H1 (cell line): ENCODE measurements at regions not wholly inside any gene's neighbourhood (a gene's known extent, or its start where the extent isn't known, plus 50 kb on each side); places are given as distances from the start of the nearest gene placed in this dataset.
"Not testable (repeated sequence)": the region's sequence is repeated elsewhere in the genome, so short reads cannot be mapped to it uniquely, and the experiment has no call there.

Experiments
- CTCF ChIA-PET: fragments of 300-600 bp; sonication (Branson Sonifier 250); formaldehyde crosslinking; loops from one replicate; lab custom pipeline; 2021; ENCODE audit not compliant: partially characterized antibody; lab: Charles Lee
- POLR2A ChIA-PET: fragments of 300-600 bp; sonication (Branson Sonifier 250); formaldehyde crosslinking; loops from one replicate; lab custom pipeline; 2021; ENCODE audit warnings: inconsistent platforms; ENCODE audit not compliant: partially characterized antibody; lab: Charles Lee
- DNase-seq, 2 experiments: peaks; one replicate each; pipeline versions ENCODE4 v3.0.0 to v3.0.0-alpha.2; 2010 to 2022; ENCODE audit warnings: low spot score in 2 of 2, low read depth in 1 of 2, mixed read lengths in 1 of 2
- FAIRE-seq: peaks from 2 replicates; lab custom pipeline; 2011; peaks lifted over from hg19 to GRCh38; lab: Jason Lieb, UNC
- H2AFZ ChIP-seq: 2 replicates; pipeline ENCODE4 v1.8.1; 2012; ENCODE audit warnings: low read length, inconsistent platforms
- H2AK5ac ChIP-seq: 2 replicates; pipeline ENCODE4 v1.6.1; 2013; ENCODE audit warnings: low read depth, low read length
- H2BK120ac ChIP-seq: replicated peaks from 2 replicates; pipeline ENCODE3; 2013; ENCODE audit warnings: low read depth, low read length, inconsistent platforms
- H2BK12ac ChIP-seq: 2 replicates; pipeline ENCODE4 v1.6.1; 2013; ENCODE audit warnings: low read depth, low read length
- H2BK15ac ChIP-seq: 2 replicates; pipeline ENCODE4 v1.6.1; 2013; ENCODE audit warnings: low read length
- H2BK20ac ChIP-seq: 2 replicates; pipeline ENCODE4 v1.6.1; 2013; ENCODE audit warnings: low read length
- H2BK5ac ChIP-seq: 2 replicates; pipeline ENCODE4 v1.6.1; 2013; ENCODE audit warnings: low read depth, low read length
- H3K14ac ChIP-seq: 2 replicates; pipeline ENCODE4 v1.6.1; 2013; ENCODE audit warnings: inconsistent platforms; ENCODE audit not compliant: insufficient read length
- H3K18ac ChIP-seq: 2 replicates; pipeline ENCODE4 v1.6.1; 2013; ENCODE audit warnings: low read length; ENCODE audit errors: extremely low read depth
- H3K23ac ChIP-seq: 2 replicates; pipeline ENCODE4 v1.6.1; 2013; ENCODE audit warnings: inconsistent platforms; ENCODE audit not compliant: insufficient read length
- H3K23me2 ChIP-seq: 2 replicates; pipeline ENCODE4 v1.6.1; 2013; ENCODE audit warnings: low read depth, low read length
- H3K27ac ChIP-seq: 2 replicates; pipeline ENCODE4 v1.6.1; 2011; ENCODE audit warnings: low read depth, low read length, inconsistent platforms
- H3K27me3 ChIP-seq, 4 experiments: replicated peaks in 1 of 4; 1 replicate in 1 of 4; 2 replicates in 3 of 4; pipeline versions ENCODE4 v1.6.1 to v1.8.1; 2011 to 2013; ENCODE audit warnings: low read length in 3 of 4, mild to moderate bottlenecking in 3 of 4, inconsistent platforms in 2 of 4, mixed read lengths in 2 of 4, moderate library complexity in 1 of 4; ENCODE audit not compliant: control insufficient read depth in 3 of 4, insufficient read depth in 3 of 4; ENCODE audit errors: extremely low read depth in 1 of 4
- H3K36me3 ChIP-seq, 4 experiments: 2 replicates each; pipeline versions ENCODE4 v1.6.1 to v1.8.1; 2011 to 2013; ENCODE audit warnings: mild to moderate bottlenecking in 4 of 4, low read length in 3 of 4, moderate library complexity in 2 of 4, control low read depth in 1 of 4, inconsistent platforms in 1 of 4; ENCODE audit not compliant: insufficient read depth in 4 of 4, control insufficient read depth in 2 of 4
- H3K4ac ChIP-seq: replicated peaks from 2 replicates; pipeline ENCODE3; 2013; ENCODE audit warnings: low read length, low read depth, mixed read lengths, inconsistent platforms; ENCODE audit not compliant: insufficient read length
- H3K4me1 ChIP-seq, 4 experiments: replicated peaks in 1 of 4; 1 replicate in 1 of 4; 2 replicates in 3 of 4; pipeline versions ENCODE4 v1.6.1 to v1.8.1; 2011 to 2013; ENCODE audit warnings: low read length in 3 of 4, inconsistent platforms in 2 of 4, mixed read lengths in 1 of 4; ENCODE audit not compliant: insufficient read depth in 4 of 4, control insufficient read depth in 3 of 4
- H3K4me2 ChIP-seq, 2 experiments: 2 replicates each; pipeline versions ENCODE4 v1.6.1 to v1.8.1; 2011 to 2013; ENCODE audit warnings: low read depth in 2 of 2, low read length in 2 of 2, control low read depth in 1 of 2, inconsistent platforms in 1 of 2, mild to moderate bottlenecking in 1 of 2; ENCODE audit not compliant: insufficient read depth in 1 of 2
- H3K4me3 ChIP-seq, 4 experiments: fragments of 200-600, 300-600 bp in 1 of 4; sonication (generic), shearing (Covaris generic), sonication (Bioruptor Twin) in 1 of 4; 2 replicates each; pipeline versions ENCODE4 v1.5.1 to v1.8.1; 2011 to 2016; ENCODE audit warnings: low read length in 4 of 4, low read depth in 3 of 4, control low read depth in 2 of 4, inconsistent platforms in 2 of 4, mild to moderate bottlenecking in 2 of 4, mixed read lengths in 1 of 4, moderate library complexity in 1 of 4; ENCODE audit not compliant: insufficient read depth in 2 of 4; ENCODE audit errors: extremely low read depth in 1 of 4
- H3K56ac ChIP-seq: replicated peaks from 2 replicates; pipeline ENCODE3; 2013; ENCODE audit warnings: low read depth, mild to moderate bottlenecking, mixed read lengths, low read length, inconsistent platforms; ENCODE audit not compliant: insufficient read length
- H3K79me1 ChIP-seq: 2 replicates; pipeline ENCODE4 v1.6.1; 2013; ENCODE audit warnings: low read depth, low read length, control low read depth
- H3K79me2 ChIP-seq, 2 experiments: 2 replicates each; pipeline versions ENCODE4 v1.6.1 to v1.8.1; 2012 to 2013; ENCODE audit warnings: low read length in 2 of 2, mild to moderate bottlenecking in 2 of 2, inconsistent platforms in 1 of 2; ENCODE audit not compliant: insufficient read depth in 2 of 2, control insufficient read depth in 1 of 2
- H3K9ac ChIP-seq, 4 experiments: replicated peaks in 1 of 4; 1 replicate in 1 of 4; 2 replicates in 3 of 4; pipeline versions ENCODE4 v1.6.1 to v1.8.1; 2011 to 2013; ENCODE audit warnings: low read depth in 3 of 4, low read length in 3 of 4, control low read depth in 2 of 4, mild to moderate bottlenecking in 2 of 4, moderate library complexity in 2 of 4, inconsistent platforms in 1 of 4; ENCODE audit errors: extremely low read depth in 1 of 4
- H3K9me3 ChIP-seq, 2 experiments: 2 replicates each; pipeline versions ENCODE4 v1.6.1 to v1.8.1; 2012 to 2013; ENCODE audit warnings: mild to moderate bottlenecking in 2 of 2, moderate library complexity in 2 of 2, control low read depth in 1 of 2, inconsistent platforms in 1 of 2, low read depth in 1 of 2, low read length in 1 of 2, mixed read lengths in 1 of 2; ENCODE audit not compliant: insufficient read depth in 2 of 2
- H4K20me1 ChIP-seq, 2 experiments: replicated peaks in 1 of 2; 2 replicates each; pipeline versions ENCODE3 to v1.8.1; 2011 to 2013; ENCODE audit warnings: inconsistent platforms in 2 of 2, low read length in 2 of 2, mild to moderate bottlenecking in 1 of 2; ENCODE audit not compliant: insufficient read depth in 2 of 2, control insufficient read depth in 1 of 2
- H4K5ac ChIP-seq: 2 replicates; pipeline ENCODE4 v1.6.1; 2013; ENCODE audit warnings: low read length, low read depth, mixed read lengths, inconsistent platforms; ENCODE audit not compliant: insufficient read length
- H4K8ac ChIP-seq: 2 replicates; pipeline ENCODE4 v1.8.0; 2013; ENCODE audit warnings: mild to moderate bottlenecking, moderate library complexity, low read length, inconsistent platforms; ENCODE audit not compliant: insufficient read depth; ENCODE audit errors: extremely low read depth
- H4K91ac ChIP-seq: replicated peaks from 2 replicates; pipeline ENCODE3; 2013; ENCODE audit warnings: low read length, mixed read lengths, inconsistent platforms; ENCODE audit not compliant: insufficient read length
- WGBS, 2 experiments: shearing (Covaris generic) in 1 of 2; methylation state at CpG; one replicate each; pipeline versions ENCODE4 v1.1.6 to v1.1.7; 2013 to 2015; ENCODE audit warnings: low lambda C conversion rate in 2 of 2, mixed read lengths in 2 of 2, inconsistent platforms in 1 of 2, low coverage in 1 of 2, missing lambda C conversion rate in 1 of 2; ENCODE audit not compliant: insufficient replicate concordance in 2 of 2, insufficient coverage in 1 of 2, insufficient read length in 1 of 2; ENCODE audit errors: extremely low coverage in 1 of 2, missing lambda C conversion rate in 1 of 2; 5-methylcytosine and 5-hydroxymethylcytosine counted together

DNA sequence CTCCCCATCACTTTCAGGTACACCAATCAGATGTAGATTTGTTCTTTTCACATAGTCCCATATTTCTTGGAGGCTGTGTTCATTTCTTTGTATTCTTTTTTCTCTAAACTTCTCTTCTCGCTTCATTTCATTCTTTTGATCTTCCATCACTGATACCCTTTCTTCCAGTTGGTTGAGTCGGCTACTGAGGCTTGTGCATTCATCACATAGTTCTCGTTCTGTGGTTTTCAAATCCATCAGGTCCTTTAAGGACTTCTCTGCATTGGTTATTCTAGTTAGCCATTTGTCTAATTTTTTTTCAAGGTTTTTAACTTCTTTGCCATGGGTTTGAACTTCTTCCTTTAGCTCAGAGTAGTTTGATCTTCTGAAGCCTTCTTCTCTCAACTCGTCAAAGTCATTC lies 128.0 kb upstream of the ELOVL6 start:
- H3K27me3 ChIP-seq, H4K8ac ChIP-seq, H3K56ac ChIP-seq, DNase-seq, H2BK120ac ChIP-seq, H2BK12ac ChIP-seq, H3K4me3 ChIP-seq, H3K79me2 ChIP-seq, H3K23ac ChIP-seq, H3K9ac ChIP-seq, H3K27ac ChIP-seq, H2BK20ac ChIP-seq, H3K79me1 ChIP-seq, H4K5ac ChIP-seq, H3K14ac ChIP-seq, H3K4me1 ChIP-seq, H3K36me3 ChIP-seq, H2BK15ac ChIP-seq, H2BK5ac ChIP-seq, H4K20me1 ChIP-seq, FAIRE-seq, H4K91ac ChIP-seq, H3K23me2 ChIP-seq, H2AK5ac ChIP-seq, H3K18ac ChIP-seq, H3K4ac ChIP-seq, H3K4me2 ChIP-seq, H2AFZ ChIP-seq, POLR2A ChIA-PET: not testable (repeated sequence)
- peaks cover 9 to 16% of the 10 kb centered on the region in 2 experiments for H3K9me3 ChIP-seq
- WGBS, 2 experiments, result 85% methylated on average over 4 of the region's 4 CpGs; no CpG with 5 or more reads in 1 of the 2 experiments
- CTCF ChIA-PET, result interaction anchor here (0.6 kb wide), 1 partner anchor 79 kb away, joined by 3 read pairs; no protein-coding TSS in a partner anchor
